ENCODE measurements at regions not wholly inside any gene's neighbourhood (a gene's known extent, or its start where the extent isn't known, plus 50 kb on each side); places are given as distances from the start of the nearest gene placed in this dataset.
A peak's percentile ranks its signal among the peaks of the same experiment; 100 is the strongest.
"Not testable (repeated sequence)": the region's sequence is repeated elsewhere in the genome, so short reads cannot be mapped to it uniquely, and the experiment has no call there.

DNA sequence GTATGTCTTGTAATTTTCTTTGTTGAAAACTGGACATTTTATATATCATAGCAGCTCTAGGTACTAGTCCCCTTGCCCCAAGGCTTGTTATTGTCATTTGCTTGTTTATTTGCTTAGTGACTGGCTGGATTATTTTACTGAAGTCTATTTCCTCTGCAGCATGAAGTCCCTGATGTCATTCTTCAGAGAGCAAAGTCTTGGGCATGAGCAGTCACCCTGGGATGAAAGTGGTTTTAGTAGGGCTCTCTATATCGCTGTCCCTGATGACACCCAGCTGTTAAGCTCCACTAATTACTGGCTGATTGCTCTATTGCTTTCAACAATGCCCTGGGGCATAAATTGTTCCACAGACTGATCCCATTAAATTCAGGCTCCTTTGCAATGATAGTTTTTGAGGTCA is 113.5 kb upstream of the USP9X start:
- Histone ChIP-seq H3K27ac (ENCODE audit: low read depth, low read length) (no peak overlapping the region), H3K27me3 (ENCODE audit: insufficient read depth, low read length) (no peaks in the 10 kb centered on the region), H3K4me3 (ENCODE audit: low read length) (no peak overlapping the region), H3K9ac (ENCODE audit: low read depth, low read length) (no peak overlapping the region), H3K36me3 (ENCODE audit: insufficient read depth, low read length) (no peaks in the 10 kb centered on the region), H3K4me1 (ENCODE audit: insufficient read depth, low read length) (no peaks in the 10 kb centered on the region; the same call in 1 of the 2 replicates), H3K9me3 (ENCODE audit: insufficient read depth, low read depth, low read length) (no peaks in the 10 kb centered on the region)
- 50% methylated on average over 1 of the region's 1 CpG for WGBS

DNA sequence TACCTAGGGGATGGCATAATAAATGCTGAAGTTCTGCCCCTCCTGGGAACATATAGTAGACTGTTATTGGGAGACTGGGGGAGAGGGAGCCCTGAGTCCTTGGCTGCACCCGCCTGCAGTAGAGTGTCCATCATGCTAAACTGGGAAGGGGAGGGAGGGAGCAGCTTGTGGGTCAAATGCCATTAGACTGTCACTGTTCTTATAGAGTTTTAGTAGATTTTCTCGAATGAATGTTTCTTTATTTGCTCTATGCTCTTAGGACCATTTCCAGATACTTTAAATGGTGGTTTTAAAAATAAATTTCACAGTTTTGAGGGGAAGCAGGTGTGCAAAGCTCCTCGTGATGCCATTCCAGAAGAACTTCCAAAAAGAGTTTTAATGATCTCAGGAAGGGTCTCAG is 111.6 kb upstream of the USP9X start:
- WGBS: 94% methylated on average over 3 of the region's 3 CpGs
- H3K4me3 ChIP-seq (ENCODE audit: low read length): no peak overlapping the region
- H3K27me3 ChIP-seq (ENCODE audit: insufficient read depth, low read length): no peaks in the 10 kb centered on the region
- no peak overlapping the region for H3K27ac ChIP-seq (ENCODE audit: low read depth, low read length)
- peaks cover 5% of the 10 kb centered on the region; the same call in 1 of the 2 replicates for H3K9me3 ChIP-seq (ENCODE audit: insufficient read depth, low read depth, low read length)
- H3K9ac ChIP-seq (ENCODE audit: low read depth, low read length): no peak overlapping the region
- H3K36me3 ChIP-seq (ENCODE audit: insufficient read depth, low read length): no peaks in the 10 kb centered on the region
- H3K4me1 ChIP-seq (ENCODE audit: insufficient read depth, low read length): no peaks in the 10 kb centered on the region; the same call in 1 of the 2 replicates

DNA sequence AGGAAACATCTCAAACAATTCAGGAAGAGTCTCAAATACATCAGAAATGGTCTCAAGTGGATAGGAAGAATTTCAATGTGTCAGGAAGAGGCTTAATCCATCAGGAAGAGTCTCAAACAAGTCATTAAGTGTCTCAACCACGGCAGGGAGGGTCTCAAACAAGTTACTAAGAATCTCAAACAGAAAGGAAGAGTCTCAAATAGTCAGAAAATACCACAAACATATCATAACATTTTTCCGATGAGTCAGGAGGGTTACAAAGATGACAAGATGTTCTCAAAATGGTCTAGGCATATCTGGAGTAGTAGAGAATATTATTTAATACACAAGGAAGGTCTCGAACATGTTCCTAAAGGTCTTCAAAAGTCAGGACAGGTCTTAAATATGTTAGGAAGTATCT is 109.3 kb upstream of the USP9X start:
- WGBS: 100% methylated on average over 2 of the region's 3 CpGs

DNA sequence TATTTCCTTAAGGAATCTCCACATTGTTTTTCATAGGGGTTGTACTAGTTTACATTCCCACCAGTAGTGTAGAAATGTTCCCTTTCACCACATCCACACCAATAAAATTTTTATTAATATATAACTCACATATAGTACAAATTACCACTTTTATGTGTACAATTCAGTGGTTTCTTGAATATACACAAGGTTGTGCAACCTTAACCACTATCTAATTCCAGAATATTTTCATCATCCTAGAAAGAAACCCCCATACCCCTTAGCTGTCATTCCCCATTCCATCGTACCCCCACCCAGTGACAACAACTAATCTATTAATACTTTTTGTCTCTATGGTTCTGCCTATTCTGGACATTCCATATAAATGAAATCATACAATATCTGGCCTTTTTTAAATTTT is 108.3 kb upstream of the USP9X start:
- H3K4me3 ChIP-seq (ENCODE audit: low read length): no peak overlapping the region
- no peak overlapping the region for H3K9ac ChIP-seq (ENCODE audit: low read depth, low read length)
- H3K36me3 ChIP-seq (ENCODE audit: insufficient read depth, low read length): no peaks in the 10 kb centered on the region
- H3K4me1 ChIP-seq (ENCODE audit: insufficient read depth, low read length): no peaks in the 10 kb centered on the region
- H3K27ac ChIP-seq (ENCODE audit: low read depth, low read length): no peak overlapping the region
- WGBS: 94% methylated on average over 1 of the region's 1 CpG
- H3K27me3 ChIP-seq (ENCODE audit: insufficient read depth, low read length): no peaks in the 10 kb centered on the region
- peaks cover 5% of the 10 kb centered on the region; the same call in 1 of the 2 replicates for H3K9me3 ChIP-seq (ENCODE audit: insufficient read depth, low read depth, low read length)

More for the DNA sequence above, 109.3 kb upstream of the USP9X start:
- no peaks in the 10 kb centered on the region; the same call in 1 of the 2 replicates for H3K4me1 ChIP-seq (ENCODE audit: insufficient read depth, low read length)
- H3K36me3 ChIP-seq (ENCODE audit: insufficient read depth, low read length): no peaks in the 10 kb centered on the region
- H3K9me3 ChIP-seq (ENCODE audit: insufficient read depth, low read depth, low read length): peaks cover 5% of the 10 kb centered on the region; the same call in 1 of the 2 replicates
- no peaks in the 10 kb centered on the region for H3K27me3 ChIP-seq (ENCODE audit: insufficient read depth, low read length)
- no peak overlapping the region for H3K27ac ChIP-seq (ENCODE audit: low read depth, low read length)
- no peak overlapping the region for H3K4me3 ChIP-seq (ENCODE audit: low read length)
- H3K9ac ChIP-seq (ENCODE audit: low read depth, low read length): no peak overlapping the region

DNA sequence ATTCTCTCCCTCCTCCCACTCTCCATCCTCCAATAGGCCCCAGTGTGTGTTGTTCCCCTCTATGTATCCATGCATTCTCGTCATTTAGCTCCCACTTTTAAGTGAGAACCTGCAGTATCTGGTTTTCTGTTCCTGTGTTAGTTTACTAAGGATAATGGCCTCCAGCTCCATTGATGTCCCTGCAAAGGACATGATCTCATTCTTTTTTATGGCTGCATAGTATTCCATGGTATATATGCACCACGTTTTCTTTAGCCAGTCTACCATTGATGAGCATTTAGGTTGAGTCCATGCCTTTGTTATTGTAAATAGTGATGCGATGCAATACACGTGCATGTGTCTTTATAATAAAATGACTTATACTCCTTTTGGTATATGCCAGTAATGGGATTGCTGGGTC is 100.3 kb upstream of the USP9X start:
- Histone ChIP-seq H3K27me3 (ENCODE audit: insufficient read depth, low read length) (no peaks in the 10 kb centered on the region), H3K9ac (ENCODE audit: low read depth, low read length) (no peak overlapping the region), H3K4me1 (ENCODE audit: insufficient read depth, low read length) (peaks cover 4% of the 10 kb centered on the region; the same call in 1 of the 2 replicates), H3K9me3 (ENCODE audit: insufficient read depth, low read depth, low read length) (no peaks in the 10 kb centered on the region), H3K36me3 (ENCODE audit: insufficient read depth, low read length) (no peaks in the 10 kb centered on the region), H3K27ac (ENCODE audit: low read depth, low read length) (no peak overlapping the region), H3K4me3 (ENCODE audit: low read length) (no peak overlapping the region)
- 100% methylated on average over 4 of the region's 4 CpGs for WGBS

DNA sequence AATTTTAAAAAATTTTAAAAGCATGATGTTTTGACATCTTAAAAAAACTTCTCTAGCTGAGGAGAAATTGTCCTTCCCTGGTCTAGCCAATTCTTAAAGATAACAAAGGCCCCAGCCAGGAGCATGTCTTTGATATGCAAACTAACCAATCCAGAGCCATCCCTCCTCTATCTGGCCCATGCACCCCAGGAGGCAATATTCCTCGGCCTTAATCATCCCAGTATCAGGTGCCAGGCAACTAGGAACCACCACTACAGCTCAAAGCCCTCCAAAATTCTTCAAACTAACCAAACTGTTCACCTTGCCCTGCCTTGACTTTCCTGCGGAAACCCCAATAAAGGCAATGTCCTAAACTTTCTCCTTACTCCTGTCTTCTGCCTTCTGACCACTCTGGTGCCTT is 97.8 kb upstream of the USP9X start:
- H3K4me1 ChIP-seq (ENCODE audit: insufficient read depth, low read length): peaks cover 4% of the 10 kb centered on the region; the same call in 1 of the 2 replicates
- H3K4me3 ChIP-seq (ENCODE audit: low read length): no peak overlapping the region
- H3K27me3 ChIP-seq (ENCODE audit: insufficient read depth, low read length): no peaks in the 10 kb centered on the region
- no peak overlapping the region for H3K27ac ChIP-seq (ENCODE audit: low read depth, low read length)
- 37% methylated on average over 2 of the region's 2 CpGs for WGBS
- H3K9ac ChIP-seq (ENCODE audit: low read depth, low read length): no peak overlapping the region
- H3K9me3 ChIP-seq (ENCODE audit: insufficient read depth, low read depth, low read length): no peaks in the 10 kb centered on the region
- H3K36me3 ChIP-seq (ENCODE audit: insufficient read depth, low read length): no peaks in the 10 kb centered on the region

DNA sequence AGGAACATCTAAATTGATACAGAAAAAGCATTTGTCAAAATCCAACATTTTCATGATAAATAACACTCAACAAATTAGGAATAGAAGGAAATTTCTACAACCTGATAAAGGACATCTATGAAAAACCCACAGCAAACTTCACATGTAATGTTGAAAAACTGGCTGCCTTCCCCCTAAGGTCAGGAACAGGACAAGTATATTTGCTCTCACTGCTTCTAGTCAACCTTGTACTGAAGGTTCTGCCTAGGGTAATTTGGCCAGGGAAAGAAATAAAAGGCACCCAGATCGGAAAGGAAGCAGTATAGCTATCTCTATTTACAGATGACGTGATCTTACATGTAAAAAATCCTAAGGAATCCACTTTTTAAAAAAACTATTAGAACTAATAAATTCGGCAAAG is 97.1 kb upstream of the USP9X start:
- Histone ChIP-seq H3K27me3 (ENCODE audit: insufficient read depth, low read length) (no peaks in the 10 kb centered on the region), H3K4me3 (ENCODE audit: low read length) (no peak overlapping the region), H3K36me3 (ENCODE audit: insufficient read depth, low read length) (no peaks in the 10 kb centered on the region), H3K9ac (ENCODE audit: low read depth, low read length) (no peak overlapping the region), H3K9me3 (ENCODE audit: insufficient read depth, low read depth, low read length) (no peaks in the 10 kb centered on the region), H3K27ac (ENCODE audit: low read depth, low read length) (no peak overlapping the region), H3K4me1 (ENCODE audit: insufficient read depth, low read length) (peaks cover 4% of the 10 kb centered on the region; the same call in 1 of the 2 replicates)
- WGBS: 93% methylated on average over 3 of the region's 3 CpGs

DNA sequence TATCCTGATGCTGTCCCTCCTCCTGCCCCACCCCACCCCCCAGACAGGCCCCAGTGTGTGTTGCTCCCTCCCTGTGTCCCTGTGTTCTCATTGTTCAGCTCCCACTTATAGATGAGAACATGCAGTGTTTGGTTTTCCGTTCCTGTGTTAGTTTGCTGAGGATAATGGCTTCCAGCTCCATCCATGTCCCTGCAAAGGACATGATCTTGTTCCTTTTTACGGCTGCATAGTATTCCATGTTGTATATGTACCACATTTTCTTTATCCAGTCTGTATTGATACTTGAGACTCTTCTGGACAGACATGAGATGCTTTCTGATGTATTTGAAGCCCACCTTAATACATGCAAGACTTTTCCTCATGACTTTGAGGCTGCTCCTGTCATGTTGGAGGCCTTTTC is 91.8 kb upstream of the USP9X start:
- H3K27ac ChIP-seq (ENCODE audit: low read depth, low read length); H3K27me3 ChIP-seq (ENCODE audit: insufficient read depth, low read length); H3K9ac ChIP-seq (ENCODE audit: low read depth, low read length); H3K36me3 ChIP-seq (ENCODE audit: insufficient read depth, low read length); H3K9me3 ChIP-seq (ENCODE audit: insufficient read depth, low read depth, low read length); H3K4me1 ChIP-seq (ENCODE audit: insufficient read depth, low read length); H3K4me3 ChIP-seq (ENCODE audit: low read length): not testable (repeated sequence)
- 83% methylated on average over 1 of the region's 2 CpGs for WGBS

DNA sequence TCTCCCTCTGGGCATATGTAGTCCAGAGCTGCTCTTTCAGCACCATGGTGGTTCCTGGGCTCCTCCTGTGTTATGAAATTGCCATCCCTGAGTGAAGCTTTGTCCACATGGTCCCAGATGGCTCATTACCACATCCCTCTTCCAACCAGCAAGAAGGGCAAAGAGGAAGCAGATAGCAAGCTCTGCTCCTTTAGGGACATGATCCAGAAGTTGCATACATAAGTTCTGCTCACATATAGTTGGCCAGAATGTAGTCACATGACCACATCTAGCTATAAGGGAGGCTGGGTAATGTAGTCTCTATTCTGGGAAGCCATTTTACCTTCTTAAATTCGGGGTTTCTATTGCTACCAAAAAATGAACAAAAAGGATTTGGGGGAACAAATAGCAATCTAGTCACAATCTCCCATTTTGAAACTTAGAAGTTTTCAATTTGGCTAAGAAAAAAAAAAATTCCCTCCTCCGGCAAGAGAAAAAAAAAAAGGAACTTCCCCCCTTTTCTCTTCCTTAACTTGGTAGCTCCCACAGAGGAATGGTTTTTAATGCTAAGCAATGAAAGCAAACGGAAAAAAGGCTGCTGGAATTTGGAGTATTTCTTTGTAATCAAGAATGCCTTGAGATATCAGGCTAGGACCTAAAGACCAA is 88.2 kb upstream of the USP9X start:
- H3K4me3 ChIP-seq (ENCODE audit: low read length): peak overlapping the region; percentile 29
- H3K9ac ChIP-seq (ENCODE audit: low read depth, low read length): peak overlapping the region; percentile 56
- peak overlapping the region; percentile 72 for H3K27ac ChIP-seq (ENCODE audit: low read depth, low read length)
- H3K9me3 ChIP-seq (ENCODE audit: insufficient read depth, low read depth, low read length): no peaks in the 10 kb centered on the region
- H3K36me3 ChIP-seq (ENCODE audit: insufficient read depth, low read length): no peaks in the 10 kb centered on the region
- 0% methylated on average over 1 of the region's 3 CpGs for WGBS
- no peaks in the 10 kb centered on the region for H3K27me3 ChIP-seq (ENCODE audit: insufficient read depth, low read length)
- H3K4me1 ChIP-seq (ENCODE audit: insufficient read depth, low read length): peaks cover 3% of the 10 kb centered on the region; the same call in 1 of the 2 replicates

DNA sequence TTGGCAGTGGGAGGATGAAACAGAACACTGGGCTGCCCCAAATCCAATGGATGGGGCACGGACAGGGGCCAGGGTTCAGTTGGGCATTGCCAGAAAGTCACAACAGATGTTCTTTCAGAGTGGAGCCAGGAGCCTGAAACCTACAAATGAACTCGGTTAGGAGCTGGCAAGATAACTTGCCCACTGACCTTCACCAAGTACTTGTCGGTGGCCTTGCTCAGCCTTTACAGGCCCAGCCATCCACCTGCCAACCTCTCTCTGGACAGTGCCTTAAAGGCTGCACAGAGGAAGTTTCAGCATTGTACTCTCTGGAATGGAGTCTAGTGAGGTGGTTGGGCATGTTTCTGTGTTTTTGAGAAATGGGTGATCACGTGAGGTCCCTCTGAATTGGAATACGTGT is 87.1 kb upstream of the USP9X start:
- Histone ChIP-seq H3K36me3 (ENCODE audit: insufficient read depth, low read length) (no peaks in the 10 kb centered on the region), H3K27ac (ENCODE audit: low read depth, low read length) (no peak overlapping the region), H3K27me3 (ENCODE audit: insufficient read depth, low read length) (no peaks in the 10 kb centered on the region), H3K9me3 (ENCODE audit: insufficient read depth, low read depth, low read length) (no peaks in the 10 kb centered on the region), H3K9ac (ENCODE audit: low read depth, low read length) (no peak overlapping the region), H3K4me3 (ENCODE audit: low read length) (no peak overlapping the region), H3K4me1 (ENCODE audit: insufficient read depth, low read length) (peaks cover 3% of the 10 kb centered on the region; the same call in 1 of the 2 replicates)
- WGBS: 92% methylated on average over 3 of the region's 5 CpGs

DNA sequence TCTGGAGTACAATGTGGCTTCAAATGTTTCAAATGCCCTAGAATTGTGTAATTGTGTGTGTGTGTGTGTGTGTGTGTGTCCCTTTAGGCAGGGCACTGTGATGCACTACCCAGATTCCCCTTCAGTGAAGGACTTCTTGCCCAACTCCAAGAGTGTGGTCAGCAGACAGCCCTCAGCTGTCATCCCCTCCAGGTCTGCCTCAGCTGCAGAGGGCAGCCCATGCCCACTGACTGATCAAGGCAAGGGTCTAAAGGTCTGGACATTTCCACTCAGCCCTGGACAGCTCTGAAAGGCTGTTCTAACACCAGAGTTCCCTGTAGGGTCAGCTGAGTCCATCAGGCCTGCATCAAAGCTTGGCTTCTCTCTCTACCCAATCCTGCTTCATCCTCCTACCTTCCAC is 83.9 kb upstream of the USP9X start:
- Histone ChIP-seq H3K9ac (ENCODE audit: low read depth, low read length) (no peak overlapping the region), H3K9me3 (ENCODE audit: insufficient read depth, low read depth, low read length) (no peaks in the 10 kb centered on the region), H3K27ac (ENCODE audit: low read depth, low read length) (no peak overlapping the region), H3K4me3 (ENCODE audit: low read length) (no peak overlapping the region), H3K27me3 (ENCODE audit: insufficient read depth, low read length) (no peaks in the 10 kb centered on the region), H3K36me3 (ENCODE audit: insufficient read depth, low read length) (no peaks in the 10 kb centered on the region), H3K4me1 (ENCODE audit: insufficient read depth, low read length) (peaks cover 8% of the 10 kb centered on the region)

DNA sequence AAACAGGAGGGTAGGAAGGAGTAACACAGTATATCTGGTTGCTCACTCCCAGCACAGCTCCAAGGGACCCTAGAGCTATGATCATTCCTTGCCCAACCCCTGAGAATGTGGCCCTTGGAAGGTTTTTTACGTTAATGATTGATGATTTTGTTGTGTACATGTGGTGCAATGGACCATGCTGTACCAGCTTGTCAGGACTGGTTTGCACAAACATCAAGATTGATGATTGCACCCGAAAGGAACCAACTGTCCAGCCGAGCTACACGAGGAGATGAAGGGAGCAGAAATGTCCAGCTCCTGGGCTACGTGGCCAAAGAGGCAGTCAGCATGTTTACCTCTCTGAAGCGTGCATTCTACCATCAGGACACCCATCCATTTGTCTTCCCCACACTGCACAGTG is 83.2 kb upstream of the USP9X start:
- Histone ChIP-seq H3K9ac (ENCODE audit: low read depth, low read length) (no peak overlapping the region), H3K36me3 (ENCODE audit: insufficient read depth, low read length) (no peaks in the 10 kb centered on the region), H3K4me3 (ENCODE audit: low read length) (no peak overlapping the region), H3K27ac (ENCODE audit: low read depth, low read length) (no peak overlapping the region), H3K27me3 (ENCODE audit: insufficient read depth, low read length) (no peaks in the 10 kb centered on the region), H3K4me1 (ENCODE audit: insufficient read depth, low read length) (peaks cover 5% of the 10 kb centered on the region; the same call in 1 of the 2 replicates), H3K9me3 (ENCODE audit: insufficient read depth, low read depth, low read length) (no peaks in the 10 kb centered on the region)
- WGBS: 95% methylated on average over 6 of the region's 6 CpGs
